Erythroblast (primary cell): ENCODE measurements at regions not wholly inside any gene's neighbourhood (a gene's known extent, or its start where the extent isn't known, plus 50 kb on each side); places are given as distances from the start of the nearest gene placed in this dataset.

ENCODE experiments used
- GATA1 ChIP-seq: IDR thresholded peaks from 2 replicates; pipeline ENCODE4 v1.6.1; 2011; ENCODE audit warnings: low read depth, mild to moderate bottlenecking, control low read depth, low read length, moderate library complexity
- POLR2A ChIP-seq: IDR thresholded peaks from 2 replicates; pipeline ENCODE4 v1.6.1; 2011; ENCODE audit warnings: mild to moderate bottlenecking, low read length

- TF ChIP-seq POLR2A (no peak), GATA1 (no peak)
Measured at GRCh38 chr17:34164837-34165236, 90.2 kb upstream of the CCL2 start.
